A549 (cell line): ENCODE measurements at regions not wholly inside any gene's neighbourhood (a gene's known extent, or its start where the extent isn't known, plus 50 kb on each side); places are given as distances from the start of the nearest gene placed in this dataset.

Source experiments
- ATAC-seq, 2 experiments: fragments of 200-7000 bp in 1 of 2; fragments of >200 bp in 1 of 2; cut with Nextera tagmentation in 1 of 2; cut with Tn5 transposase in 1 of 2; 3 replicates each; pipeline versions ENCODE4 v1.8.0 to v1.9.1; 2018 to 2020; ENCODE audit warnings: mild to moderate bottlenecking in 1 of 2, moderate library complexity in 1 of 2
- CTCF ChIA-PET: fragments of 300-600 bp; sonication (Branson Sonifier 250); formaldehyde crosslinking; extraction: SDS; loops from one replicate; lab custom pipeline; 2021; ENCODE audit warnings: antibody characterized with exemption, inconsistent platforms; lab: Yijun Ruan, JAX
- POLR2A ChIA-PET: fragments of 350-600 bp; formaldehyde crosslinking; extraction: SDS; loops from one replicate; lab custom pipeline; 2021; ENCODE audit warnings: antibody characterized with exemption, inconsistent platforms; lab: Yijun Ruan, JAX
- DNase-seq, 2 experiments: peaks; one replicate each; pipeline versions ENCODE4 v3.0.0 to v3.0.0-alpha.2; 2011 to 2016; ENCODE audit warnings: low read depth in 1 of 2, low spot score in 1 of 2
- FAIRE-seq: peaks from 2 replicates; lab custom pipeline; 2011; peaks lifted over from hg19 to GRCh38; lab: Jason Lieb, UNC
- H3K27ac ChIP-seq, 2 experiments: fragments of >200 bp; sonication (Bioruptor Twin); formaldehyde crosslinking; 3 replicates each; pipeline ENCODE4 v1.5.1; 2016 to 2017
- H3K4me1 ChIP-seq: fragments of >200 bp; sonication (Bioruptor Twin); formaldehyde crosslinking; 3 replicates; pipeline ENCODE4 v1.6.1; 2016
- H3K4me2 ChIP-seq: fragments of >200 bp; sonication (Bioruptor Twin); formaldehyde crosslinking; 3 replicates; pipeline ENCODE4 v1.6.1; 2016
- H3K4me3 ChIP-seq: fragments of >200 bp; sonication (Bioruptor Twin); formaldehyde crosslinking; 3 replicates; pipeline ENCODE4 v1.5.1; 2016
- H3K9me3 ChIP-seq: fragments of >200 bp; sonication (Bioruptor Twin); formaldehyde crosslinking; 3 replicates; pipeline ENCODE4 v1.6.1; 2016
- E2F6 ChIP-seq: IDR thresholded peaks from 2 replicates; pipeline ENCODE4 v1.6.1; 2012; ENCODE audit warnings: low read depth, borderline replicate concordance
- EHF ChIP-seq: fragments of 250-450 bp; sonication (Bioruptor Pico); IDR thresholded peaks from 2 replicates; pipeline ENCODE4 v1.5.0; 2020; ENCODE audit warnings: mild to moderate bottlenecking
- FOSB ChIP-seq: fragments of 250-450 bp; sonication (Bioruptor Pico); IDR thresholded peaks from 2 replicates; pipeline ENCODE4 v1.5.0; 2020; ENCODE audit warnings: mild to moderate bottlenecking, moderate library complexity
- FOXS1 ChIP-seq: fragments of 250-450 bp; sonication (Bioruptor Pico); IDR thresholded peaks from 2 replicates; pipeline ENCODE4 v1.5.0; 2020; ENCODE audit warnings: mild to moderate bottlenecking, moderate library complexity
- HMGXB4 ChIP-seq: fragments of 250-450 bp; sonication (Bioruptor Pico); IDR thresholded peaks from 2 replicates; pipeline ENCODE4 v1.5.0; 2021; ENCODE audit warnings: mild to moderate bottlenecking, moderate library complexity, borderline replicate concordance
- HOXB5 ChIP-seq: fragments of 250-450 bp; sonication (Bioruptor Pico); IDR thresholded peaks from 2 replicates; pipeline ENCODE4 v1.5.0; 2020; ENCODE audit warnings: mild to moderate bottlenecking, moderate library complexity
- JUN ChIP-seq, 2 experiments: fragments of >200 bp; sonication (Bioruptor Twin); formaldehyde crosslinking; IDR thresholded peaks; 2 replicates in 1 of 2; 3 replicates in 1 of 2; pipeline ENCODE4 v1.6.1; 2016 to 2017
- JUNB ChIP-seq: fragments of >200 bp; sonication (Bioruptor Twin); formaldehyde crosslinking; IDR thresholded peaks from 2 replicates; pipeline ENCODE4 v1.6.1; 2016
- KDM1A ChIP-seq: fragments of 200-600 bp; sonication (generic); IDR thresholded peaks from 2 replicates; pipeline ENCODE4 v1.6.1; 2016; ENCODE audit warnings: low read depth, mild to moderate bottlenecking
- KDM5A ChIP-seq: fragments of 200-600 bp; sonication (generic); IDR thresholded peaks from 2 replicates; pipeline ENCODE4 v1.6.1; 2016; ENCODE audit warnings: antibody characterized with exemption, mild to moderate bottlenecking
- MAX ChIP-seq: IDR thresholded peaks from 2 replicates; pipeline ENCODE4 v1.6.1; 2012
- POLR2AphosphoS2 ChIP-seq: conservative IDR thresholded peaks from 2 replicates; pipeline ENCODE4 v1.6.1; 2012; ENCODE audit warnings: low read length, improper control_type of control experiment, inconsistent platforms
- RCOR1 ChIP-seq: fragments of 150-350 bp; IDR thresholded peaks from 2 replicates; pipeline ENCODE4 v1.6.1; 2014; ENCODE audit warnings: antibody characterized with exemption, low read length, low read depth
- RFX5 ChIP-seq: fragments of 450-650 bp; IDR thresholded peaks from 2 replicates; pipeline ENCODE4 v1.7.1; 2014; ENCODE audit warnings: antibody characterized with exemption, mild to moderate bottlenecking, moderate library complexity
- RNF2 ChIP-seq: fragments of 200-600 bp; sonication (generic); IDR thresholded peaks from 2 replicates; pipeline ENCODE4 v1.6.1; 2016; ENCODE audit warnings: low read depth, mild to moderate bottlenecking, antibody characterized with exemption, moderate library complexity, borderline replicate concordance
- SMC3 ChIP-seq: fragments of >200 bp; sonication (Bioruptor Twin); formaldehyde crosslinking; IDR thresholded peaks from 3 replicates; pipeline ENCODE4 v1.6.1; 2018; ENCODE audit warnings: inconsistent platforms
- TFCP2L1 ChIP-seq: fragments of 250-450 bp; sonication (Bioruptor Pico); IDR thresholded peaks from 2 replicates; pipeline ENCODE4 v1.5.0; 2021; ENCODE audit warnings: mild to moderate bottlenecking
- TP53 ChIP-seq: fragments of 250-450 bp; sonication (Bioruptor Pico); IDR thresholded peaks from 2 replicates; pipeline ENCODE4 v1.5.0; 2021; ENCODE audit warnings: mild to moderate bottlenecking, moderate library complexity
- ZC3H11A ChIP-seq: fragments of 450-650 bp; IDR thresholded peaks from 2 replicates; pipeline ENCODE4 v1.6.1; 2014; ENCODE audit warnings: antibody characterized with exemption, mild to moderate bottlenecking
- ZFP36 ChIP-seq: fragments of 450-650 bp; IDR thresholded peaks from 2 replicates; pipeline ENCODE4 v1.6.1; 2014; ENCODE audit warnings: borderline replicate concordance; ENCODE audit not compliant: partially characterized antibody
- ZSCAN20 ChIP-seq: fragments of 250-450 bp; sonication (Bioruptor Pico); IDR thresholded peaks from 2 replicates; pipeline ENCODE4 v1.8.0; 2022; ENCODE audit warnings: mild to moderate bottlenecking, moderate library complexity
- WGBS: methylation state at CpG from one replicate; pipeline ENCODE4 v1.1.6; 2017; ENCODE audit errors: missing lambda C conversion rate; 5-methylcytosine and 5-hydroxymethylcytosine counted together
- TF ChIP-seq, protein P1 (sequence below): fragments of >200 bp; sonication (Bioruptor Twin); formaldehyde crosslinking; IDR thresholded peaks from 2 replicates; pipeline ENCODE4 v1.6.1; 2016
- TF ChIP-seq, protein P2 (sequence below): fragments of 150-350 bp; IDR thresholded peaks from 2 replicates; pipeline ENCODE4 v1.6.1; 2014; ENCODE audit warnings: low read depth, mild to moderate bottlenecking, low read length

GRCh38 chr2:236826606-236827156, 257.1 kb downstream of the ACKR3 start:
- no peak overlapping the region for H3K4me3 ChIP-seq
- H3K4me1 ChIP-seq = peaks cover 7% of the 10 kb centered on the region; the same call in 1 of the 3 replicates
- ChIA-PET CTCF (interaction anchor here (0.9 kb wide), 1 partner anchor 235 kb away, joined by 3 read pairs; no protein-coding TSS in a partner anchor), POLR2A (no interaction called here)
- H3K9me3 ChIP-seq = peaks cover 4% of the 10 kb centered on the region; the same call in 1 of the 3 replicates
- 67% methylated on average over 6 of the region's 6 CpGs for WGBS
- FAIRE-seq (no peak), ATAC-seq (no peak), DNase-seq (no peak)
- TF ChIP-seq, protein P1, sequence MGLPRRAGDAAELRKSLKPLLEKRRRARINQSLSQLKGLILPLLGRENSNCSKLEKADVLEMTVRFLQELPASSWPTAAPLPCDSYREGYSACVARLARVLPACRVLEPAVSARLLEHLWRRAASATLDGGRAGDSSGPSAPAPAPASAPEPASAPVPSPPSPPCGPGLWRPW = no peak
- H3K27ac ChIP-seq = no peak overlapping the region
- H3K4me2 ChIP-seq = no peak overlapping the region

GRCh38 chr2:236827997-236828396, 257.7 kb upstream of the COPS8 start:
- no peaks in the 10 kb centered on the region for H3K9me3 ChIP-seq
- WGBS = 76% methylated on average over 3 of the region's 3 CpGs
- ATAC-seq (no peak), DNase-seq (no peak), FAIRE-seq (no peak)
- H3K4me1 ChIP-seq = peaks cover 7% of the 10 kb centered on the region; the same call in 1 of the 3 replicates
- no peak for TF ChIP-seq JUN (IDR thresholded peaks at IDR 0.05)
- no peak for TF ChIP-seq RCOR1
- no peak for TF ChIP-seq JUNB
- no peak for TF ChIP-seq HMGXB4
- TF ChIP-seq FOSB (CRISPR knock-in tag) = no peak
- TF ChIP-seq KDM5A = no peak
- TF ChIP-seq MAX = no peak
- TF ChIP-seq TP53 (CRISPR knock-in tag) = no peak
- ChIA-PET POLR2A (no interaction called here), CTCF (no interaction called here)
- no peak overlapping the region for H3K27ac ChIP-seq
- no peak overlapping the region for H3K4me2 ChIP-seq
- H3K4me3 ChIP-seq = no peak overlapping the region

- POLR2A ChIA-PET = no interaction called here
- FAIRE-seq (no peak), DNase-seq (no peak), ATAC-seq (no peak)
- 19% methylated on average over 2 of the region's 2 CpGs for WGBS
- H3K4me1 ChIP-seq = peaks cover 7% of the 10 kb centered on the region; the same call in 1 of the 3 replicates
- no peak overlapping the region for H3K4me2 ChIP-seq
- CTCF ChIA-PET = interaction anchor here (0.7 to 1.5 kb wide), 2 partner anchors 12 to 251 kb away, joined by 3 read pairs; no protein-coding TSS in a partner anchor
- TF ChIP-seq, protein P2, sequence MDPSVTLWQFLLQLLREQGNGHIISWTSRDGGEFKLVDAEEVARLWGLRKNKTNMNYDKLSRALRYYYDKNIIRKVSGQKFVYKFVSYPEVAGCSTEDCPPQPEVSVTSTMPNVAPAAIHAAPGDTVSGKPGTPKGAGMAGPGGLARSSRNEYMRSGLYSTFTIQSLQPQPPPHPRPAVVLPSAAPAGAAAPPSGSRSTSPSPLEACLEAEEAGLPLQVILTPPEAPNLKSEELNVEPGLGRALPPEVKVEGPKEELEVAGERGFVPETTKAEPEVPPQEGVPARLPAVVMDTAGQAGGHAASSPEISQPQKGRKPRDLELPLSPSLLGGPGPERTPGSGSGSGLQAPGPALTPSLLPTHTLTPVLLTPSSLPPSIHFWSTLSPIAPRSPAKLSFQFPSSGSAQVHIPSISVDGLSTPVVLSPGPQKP = no peak
- TF ChIP-seq JUN (IDR thresholded peaks at IDR 0.05) = no peak
- no peak for TF ChIP-seq ZSCAN20 (CRISPR knock-in tag)
- no peak for TF ChIP-seq TFCP2L1
- TF ChIP-seq, all 56 proteins: peak for 0
- H3K9me3 ChIP-seq = no peaks in the 10 kb centered on the region
- H3K27ac ChIP-seq = no peak overlapping the region
- H3K4me3 ChIP-seq = no peak overlapping the region
Observed at GRCh38 chr2:236828820-236829219, 256.9 kb upstream of the COPS8 start.

DNA sequence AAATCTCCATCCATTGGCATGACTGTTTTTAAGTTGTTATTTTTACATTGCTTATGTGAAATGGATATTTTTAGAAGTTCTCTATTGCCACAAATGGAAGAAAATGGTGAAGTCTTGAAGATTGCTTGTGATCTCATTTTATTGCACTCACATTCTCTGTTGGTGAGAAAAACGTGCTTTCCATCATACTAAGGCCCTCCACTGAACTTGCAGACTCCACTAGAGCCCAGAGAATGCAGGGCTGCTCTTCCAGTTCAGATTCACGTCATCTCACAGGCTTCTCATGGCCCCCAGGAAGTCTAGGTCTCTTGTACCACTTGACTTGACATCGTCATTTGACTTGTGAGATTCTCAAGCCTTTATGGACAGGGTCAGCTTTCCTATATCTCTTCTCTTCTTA, 254.8 kb upstream of the COPS8 start:
- no peak for TF ChIP-seq EHF (CRISPR knock-in tag)
- TF ChIP-seq FOXS1 = no peak
- no peak for TF ChIP-seq KDM1A
- no peak for TF ChIP-seq TP53 (CRISPR knock-in tag)
- TF ChIP-seq RFX5 = no peak
- TF ChIP-seq POLR2AphosphoS2 = no peak
- TF ChIP-seq ZFP36 = no peak
- TF ChIP-seq ZC3H11A = no peak
- no peak for TF ChIP-seq RNF2
- TF ChIP-seq MAX = no peak
- no peak for TF ChIP-seq HOXB5 (CRISPR knock-in tag)
- TF ChIP-seq E2F6 = no peak
- no peak for TF ChIP-seq SMC3
- H3K4me2 ChIP-seq = no peak overlapping the region
- POLR2A ChIA-PET = no interaction called here
- 20% methylated on average over 3 of the region's 3 CpGs for WGBS
- FAIRE-seq = no peak
- H3K4me3 ChIP-seq = no peak overlapping the region
- CTCF ChIA-PET = no interaction called here
- ATAC-seq = no peak
- no peak overlapping the region for H3K27ac ChIP-seq
- no peak for DNase-seq
- H3K4me1 ChIP-seq = no peaks in the 10 kb centered on the region
- peaks cover 7% of the 10 kb centered on the region; the same call in 2 of the 3 replicates for H3K9me3 ChIP-seq
